H1 (cell line): ENCODE measurements at regions not wholly inside any gene's neighbourhood (a gene's known extent, or its start where the extent isn't known, plus 50 kb on each side); places are given as distances from the start of the nearest gene placed in this dataset.

Experiments used
- CTCF ChIA-PET: fragments of 300-600 bp; sonication (Branson Sonifier 250); formaldehyde crosslinking; loops from one replicate; lab custom pipeline; 2021; ENCODE audit not compliant: partially characterized antibody; lab: Charles Lee
- POLR2A ChIA-PET: fragments of 300-600 bp; sonication (Branson Sonifier 250); formaldehyde crosslinking; loops from one replicate; lab custom pipeline; 2021; ENCODE audit warnings: inconsistent platforms; ENCODE audit not compliant: partially characterized antibody; lab: Charles Lee
- DNase-seq, 2 experiments: peaks; one replicate each; pipeline versions ENCODE4 v3.0.0 to v3.0.0-alpha.2; 2010 to 2022; ENCODE audit warnings: low spot score in 2 of 2, low read depth in 1 of 2, mixed read lengths in 1 of 2
- FAIRE-seq: peaks from 2 replicates; lab custom pipeline; 2011; peaks lifted over from hg19 to GRCh38; lab: Jason Lieb, UNC
- H2AFZ ChIP-seq: 2 replicates; pipeline ENCODE4 v1.8.1; 2012; ENCODE audit warnings: low read length, inconsistent platforms
- H2AK5ac ChIP-seq: 2 replicates; pipeline ENCODE4 v1.6.1; 2013; ENCODE audit warnings: low read depth, low read length
- H2BK120ac ChIP-seq: replicated peaks from 2 replicates; pipeline ENCODE3; 2013; ENCODE audit warnings: low read depth, low read length, inconsistent platforms
- H2BK12ac ChIP-seq: 2 replicates; pipeline ENCODE4 v1.6.1; 2013; ENCODE audit warnings: low read depth, low read length
- H2BK15ac ChIP-seq: 2 replicates; pipeline ENCODE4 v1.6.1; 2013; ENCODE audit warnings: low read length
- H2BK20ac ChIP-seq: 2 replicates; pipeline ENCODE4 v1.6.1; 2013; ENCODE audit warnings: low read length
- H2BK5ac ChIP-seq: 2 replicates; pipeline ENCODE4 v1.6.1; 2013; ENCODE audit warnings: low read depth, low read length
- H3K14ac ChIP-seq: 2 replicates; pipeline ENCODE4 v1.6.1; 2013; ENCODE audit warnings: inconsistent platforms; ENCODE audit not compliant: insufficient read length
- H3K18ac ChIP-seq: 2 replicates; pipeline ENCODE4 v1.6.1; 2013; ENCODE audit warnings: low read length; ENCODE audit errors: extremely low read depth
- H3K23ac ChIP-seq: 2 replicates; pipeline ENCODE4 v1.6.1; 2013; ENCODE audit warnings: inconsistent platforms; ENCODE audit not compliant: insufficient read length
- H3K23me2 ChIP-seq: 2 replicates; pipeline ENCODE4 v1.6.1; 2013; ENCODE audit warnings: low read depth, low read length
- H3K27ac ChIP-seq: 2 replicates; pipeline ENCODE4 v1.6.1; 2011; ENCODE audit warnings: low read depth, low read length, inconsistent platforms
- H3K27me3 ChIP-seq, 4 experiments: replicated peaks in 1 of 4; 1 replicate in 1 of 4; 2 replicates in 3 of 4; pipeline versions ENCODE4 v1.6.1 to v1.8.1; 2011 to 2013; ENCODE audit warnings: low read length in 3 of 4, mild to moderate bottlenecking in 3 of 4, inconsistent platforms in 2 of 4, mixed read lengths in 2 of 4, moderate library complexity in 1 of 4; ENCODE audit not compliant: control insufficient read depth in 3 of 4, insufficient read depth in 3 of 4; ENCODE audit errors: extremely low read depth in 1 of 4
- H3K36me3 ChIP-seq, 4 experiments: 2 replicates each; pipeline versions ENCODE4 v1.6.1 to v1.8.1; 2011 to 2013; ENCODE audit warnings: mild to moderate bottlenecking in 4 of 4, low read length in 3 of 4, moderate library complexity in 2 of 4, control low read depth in 1 of 4, inconsistent platforms in 1 of 4; ENCODE audit not compliant: insufficient read depth in 4 of 4, control insufficient read depth in 2 of 4
- H3K4ac ChIP-seq: replicated peaks from 2 replicates; pipeline ENCODE3; 2013; ENCODE audit warnings: low read length, low read depth, mixed read lengths, inconsistent platforms; ENCODE audit not compliant: insufficient read length
- H3K4me1 ChIP-seq, 4 experiments: replicated peaks in 1 of 4; 1 replicate in 1 of 4; 2 replicates in 3 of 4; pipeline versions ENCODE4 v1.6.1 to v1.8.1; 2011 to 2013; ENCODE audit warnings: low read length in 3 of 4, inconsistent platforms in 2 of 4, mixed read lengths in 1 of 4; ENCODE audit not compliant: insufficient read depth in 4 of 4, control insufficient read depth in 3 of 4
- H3K4me2 ChIP-seq, 2 experiments: 2 replicates each; pipeline versions ENCODE4 v1.6.1 to v1.8.1; 2011 to 2013; ENCODE audit warnings: low read depth in 2 of 2, low read length in 2 of 2, control low read depth in 1 of 2, inconsistent platforms in 1 of 2, mild to moderate bottlenecking in 1 of 2; ENCODE audit not compliant: insufficient read depth in 1 of 2
- H3K4me3 ChIP-seq, 4 experiments: fragments of 200-600, 300-600 bp in 1 of 4; sonication (generic), shearing (Covaris generic), sonication (Bioruptor Twin) in 1 of 4; 2 replicates each; pipeline versions ENCODE4 v1.5.1 to v1.8.1; 2011 to 2016; ENCODE audit warnings: low read length in 4 of 4, low read depth in 3 of 4, control low read depth in 2 of 4, inconsistent platforms in 2 of 4, mild to moderate bottlenecking in 2 of 4, mixed read lengths in 1 of 4, moderate library complexity in 1 of 4; ENCODE audit not compliant: insufficient read depth in 2 of 4; ENCODE audit errors: extremely low read depth in 1 of 4
- H3K56ac ChIP-seq: replicated peaks from 2 replicates; pipeline ENCODE3; 2013; ENCODE audit warnings: low read depth, mild to moderate bottlenecking, mixed read lengths, low read length, inconsistent platforms; ENCODE audit not compliant: insufficient read length
- H3K79me1 ChIP-seq: 2 replicates; pipeline ENCODE4 v1.6.1; 2013; ENCODE audit warnings: low read depth, low read length, control low read depth
- H3K79me2 ChIP-seq, 2 experiments: 2 replicates each; pipeline versions ENCODE4 v1.6.1 to v1.8.1; 2012 to 2013; ENCODE audit warnings: low read length in 2 of 2, mild to moderate bottlenecking in 2 of 2, inconsistent platforms in 1 of 2; ENCODE audit not compliant: insufficient read depth in 2 of 2, control insufficient read depth in 1 of 2
- H3K9ac ChIP-seq, 4 experiments: replicated peaks in 1 of 4; 1 replicate in 1 of 4; 2 replicates in 3 of 4; pipeline versions ENCODE4 v1.6.1 to v1.8.1; 2011 to 2013; ENCODE audit warnings: low read depth in 3 of 4, low read length in 3 of 4, control low read depth in 2 of 4, mild to moderate bottlenecking in 2 of 4, moderate library complexity in 2 of 4, inconsistent platforms in 1 of 4; ENCODE audit errors: extremely low read depth in 1 of 4
- H3K9me3 ChIP-seq, 2 experiments: 2 replicates each; pipeline versions ENCODE4 v1.6.1 to v1.8.1; 2012 to 2013; ENCODE audit warnings: mild to moderate bottlenecking in 2 of 2, moderate library complexity in 2 of 2, control low read depth in 1 of 2, inconsistent platforms in 1 of 2, low read depth in 1 of 2, low read length in 1 of 2, mixed read lengths in 1 of 2; ENCODE audit not compliant: insufficient read depth in 2 of 2
- H4K20me1 ChIP-seq, 2 experiments: replicated peaks in 1 of 2; 2 replicates each; pipeline versions ENCODE3 to v1.8.1; 2011 to 2013; ENCODE audit warnings: inconsistent platforms in 2 of 2, low read length in 2 of 2, mild to moderate bottlenecking in 1 of 2; ENCODE audit not compliant: insufficient read depth in 2 of 2, control insufficient read depth in 1 of 2
- H4K5ac ChIP-seq: 2 replicates; pipeline ENCODE4 v1.6.1; 2013; ENCODE audit warnings: low read length, low read depth, mixed read lengths, inconsistent platforms; ENCODE audit not compliant: insufficient read length
- H4K8ac ChIP-seq: 2 replicates; pipeline ENCODE4 v1.8.0; 2013; ENCODE audit warnings: mild to moderate bottlenecking, moderate library complexity, low read length, inconsistent platforms; ENCODE audit not compliant: insufficient read depth; ENCODE audit errors: extremely low read depth
- H4K91ac ChIP-seq: replicated peaks from 2 replicates; pipeline ENCODE3; 2013; ENCODE audit warnings: low read length, mixed read lengths, inconsistent platforms; ENCODE audit not compliant: insufficient read length
- CHD1 ChIP-seq: IDR thresholded peaks from 2 replicates; pipeline ENCODE4 v1.6.1; 2012; ENCODE audit warnings: low read depth, low read length, improper control_type of control experiment
- EZH2 ChIP-seq: fragments of 200-600 bp; sonication (generic); IDR thresholded peaks from 2 replicates; pipeline ENCODE4 v1.7.1; 2012; ENCODE audit warnings: low read depth, mild to moderate bottlenecking, moderate library complexity, low read length, inconsistent platforms; ENCODE audit not compliant: severe bottlenecking
- SUZ12 ChIP-seq: fragments of 200-600 bp; sonication (generic); IDR thresholded peaks from 2 replicates; pipeline ENCODE4 v1.6.1; 2012; ENCODE audit warnings: mild to moderate bottlenecking, inconsistent platforms, low read length, moderate library complexity, mixed read lengths
- YY1 ChIP-seq: IDR thresholded peaks from 2 replicates; pipeline ENCODE4 v1.6.1; 2011; ENCODE audit warnings: low read depth, mild to moderate bottlenecking, low read length
- WGBS, 2 experiments: shearing (Covaris generic) in 1 of 2; methylation state at CpG; one replicate each; pipeline versions ENCODE4 v1.1.6 to v1.1.7; 2013 to 2015; ENCODE audit warnings: low lambda C conversion rate in 2 of 2, mixed read lengths in 2 of 2, inconsistent platforms in 1 of 2, low coverage in 1 of 2, missing lambda C conversion rate in 1 of 2; ENCODE audit not compliant: insufficient replicate concordance in 2 of 2, insufficient coverage in 1 of 2, insufficient read length in 1 of 2; ENCODE audit errors: extremely low coverage in 1 of 2, missing lambda C conversion rate in 1 of 2; 5-methylcytosine and 5-hydroxymethylcytosine counted together

GRCh38 chr14:26938054-26938453, 340.2 kb upstream of the NOVA1 start:
- ChIA-PET POLR2A (no interaction called here), CTCF (no interaction called here)
- H3K4me2 ChIP-seq, result no peak overlapping the region
- no peaks in the 10 kb centered on the region for H4K20me1 ChIP-seq
- H3K9me3 ChIP-seq, result peaks cover 12% of the 10 kb centered on the region in 2 experiments; a peak in 3 of 4 replicates
- no peak overlapping the region for H3K9ac ChIP-seq
- no peak overlapping the region for H2BK15ac ChIP-seq
- no peak overlapping the region for H2AK5ac ChIP-seq
- FAIRE-seq, result no peak
- no peaks in the 10 kb centered on the region for H3K23me2 ChIP-seq
- H2AFZ ChIP-seq, result no peak overlapping the region
- no peak overlapping the region for H2BK12ac ChIP-seq
- WGBS, 2 experiments, result 91% methylated on average over 1 of the region's 1 CpG; no CpG with 5 or more reads in 1 of the 2 experiments
- no peak overlapping the region for H3K23ac ChIP-seq
- H3K79me1 ChIP-seq, result no peaks in the 10 kb centered on the region
- H3K56ac ChIP-seq, result no peak overlapping the region
- H3K36me3 ChIP-seq, result peaks cover 0 to 4% (median 0%) of the 10 kb centered on the region in 4 experiments; a peak in 1 of 8 replicates
- peaks cover 0 to 5% (median 3%) of the 10 kb centered on the region in 4 experiments; a peak in 2 of 7 replicates for H3K4me1 ChIP-seq
- H3K79me2 ChIP-seq, result no peaks in the 10 kb centered on the region
- H3K27ac ChIP-seq, result no peak overlapping the region
- no peak overlapping the region for H4K5ac ChIP-seq
- H4K91ac ChIP-seq, result no peak overlapping the region
- H4K8ac ChIP-seq, result no peak overlapping the region
- no peak overlapping the region for H3K18ac ChIP-seq
- H2BK120ac ChIP-seq, result no peak overlapping the region
- H3K4ac ChIP-seq, result no peak overlapping the region
- H3K14ac ChIP-seq, result no peak overlapping the region
- H3K4me3 ChIP-seq, result no peak overlapping the region; a peak in 1 of 8 replicates
- H2BK20ac ChIP-seq, result no peak overlapping the region
- no peaks in the 10 kb centered on the region for H3K27me3 ChIP-seq
- no peak for TF ChIP-seq CHD1
- no peak for TF ChIP-seq EZH2
- TF ChIP-seq YY1, result no peak
- no peak for TF ChIP-seq SUZ12
- DNase-seq, result no peak
- H2BK5ac ChIP-seq, result no peak overlapping the region
